ENCODE measurements at regions not wholly inside any gene's neighbourhood (a gene's known extent, or its start where the extent isn't known, plus 50 kb on each side); places are given as distances from the start of the nearest gene placed in this dataset.
A peak's percentile ranks its signal among the peaks of the same experiment; 100 is the strongest.

DNA sequence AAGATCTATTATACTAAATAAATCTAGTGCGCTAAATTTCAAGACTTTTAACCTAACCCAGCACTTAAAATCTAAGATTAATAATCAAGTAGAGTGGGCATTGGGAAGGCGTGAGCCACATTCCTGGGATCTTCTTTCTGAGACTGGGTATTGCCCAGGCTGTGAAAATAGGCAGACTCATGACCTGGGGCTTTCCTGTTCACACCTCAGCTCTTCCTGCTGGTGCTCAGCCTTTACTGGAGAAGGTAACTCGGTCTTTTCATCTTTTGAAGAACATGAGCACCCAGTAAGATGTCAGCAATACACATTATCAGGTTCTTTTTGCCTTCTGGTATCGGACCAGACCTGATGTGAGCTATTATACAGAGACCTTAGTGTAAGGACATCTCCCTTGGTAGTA is 500.5 kb downstream of the PLCL1 start:
- ChIA-PET POLR2A (no interaction called here), CTCF (interaction anchor here (1.1 to 4.0 kb wide), 4 partner anchors 8 to 1435 kb away, joined by 3 to 23 read pairs (median 4); no protein-coding TSS in a partner anchor)
- DNase-seq (ENCODE audit: extremely low spot score), result no peak

DNA sequence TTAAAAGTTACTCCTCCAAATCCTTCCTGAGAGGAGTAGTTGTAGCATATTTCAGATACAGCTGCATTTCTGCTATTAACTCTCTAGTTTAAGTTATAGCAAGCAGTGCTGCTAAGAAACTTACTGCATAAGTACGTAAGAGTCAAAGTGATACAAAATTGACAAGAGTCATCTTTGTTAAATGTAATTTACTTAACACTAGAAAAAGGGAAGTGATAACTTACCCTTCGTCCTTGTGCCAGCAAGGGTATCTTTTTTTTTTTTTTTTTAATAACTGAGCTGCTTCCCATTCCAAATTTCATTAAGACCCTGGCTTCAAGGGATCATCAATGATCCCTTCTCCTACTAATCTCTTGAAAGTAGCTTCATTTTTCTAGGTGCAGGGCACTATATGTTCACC is 493.0 kb downstream of the PLCL1 start:
- no peak for DNase-seq (ENCODE audit: extremely low spot score)
- POLR2A ChIA-PET, result no interaction called here
- TF ChIP-seq, protein P1, sequence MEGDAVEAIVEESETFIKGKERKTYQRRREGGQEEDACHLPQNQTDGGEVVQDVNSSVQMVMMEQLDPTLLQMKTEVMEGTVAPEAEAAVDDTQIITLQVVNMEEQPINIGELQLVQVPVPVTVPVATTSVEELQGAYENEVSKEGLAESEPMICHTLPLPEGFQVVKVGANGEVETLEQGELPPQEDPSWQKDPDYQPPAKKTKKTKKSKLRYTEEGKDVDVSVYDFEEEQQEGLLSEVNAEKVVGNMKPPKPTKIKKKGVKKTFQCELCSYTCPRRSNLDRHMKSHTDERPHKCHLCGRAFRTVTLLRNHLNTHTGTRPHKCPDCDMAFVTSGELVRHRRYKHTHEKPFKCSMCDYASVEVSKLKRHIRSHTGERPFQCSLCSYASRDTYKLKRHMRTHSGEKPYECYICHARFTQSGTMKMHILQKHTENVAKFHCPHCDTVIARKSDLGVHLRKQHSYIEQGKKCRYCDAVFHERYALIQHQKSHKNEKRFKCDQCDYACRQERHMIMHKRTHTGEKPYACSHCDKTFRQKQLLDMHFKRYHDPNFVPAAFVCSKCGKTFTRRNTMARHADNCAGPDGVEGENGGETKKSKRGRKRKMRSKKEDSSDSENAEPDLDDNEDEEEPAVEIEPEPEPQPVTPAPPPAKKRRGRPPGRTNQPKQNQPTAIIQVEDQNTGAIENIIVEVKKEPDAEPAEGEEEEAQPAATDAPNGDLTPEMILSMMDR (IDR thresholded peaks at IDR 0.05; ENCODE audit: control extremely low read depth, extremely low read depth, low read depth, missing control alignments), result no peak
- CTCF ChIA-PET, result interaction anchor here (0.7 to 4.4 kb wide), 40 partner anchors 8 to 1443 kb away, joined by 3 to 23 read pairs (median 4); no protein-coding TSS in a partner anchor

More for the DNA sequence above, 500.5 kb downstream of the PLCL1 start:
- TF ChIP-seq, protein P1 (IDR thresholded peaks at IDR 0.05; ENCODE audit: control extremely low read depth, extremely low read depth, low read depth, missing control alignments), result no peak

DNA sequence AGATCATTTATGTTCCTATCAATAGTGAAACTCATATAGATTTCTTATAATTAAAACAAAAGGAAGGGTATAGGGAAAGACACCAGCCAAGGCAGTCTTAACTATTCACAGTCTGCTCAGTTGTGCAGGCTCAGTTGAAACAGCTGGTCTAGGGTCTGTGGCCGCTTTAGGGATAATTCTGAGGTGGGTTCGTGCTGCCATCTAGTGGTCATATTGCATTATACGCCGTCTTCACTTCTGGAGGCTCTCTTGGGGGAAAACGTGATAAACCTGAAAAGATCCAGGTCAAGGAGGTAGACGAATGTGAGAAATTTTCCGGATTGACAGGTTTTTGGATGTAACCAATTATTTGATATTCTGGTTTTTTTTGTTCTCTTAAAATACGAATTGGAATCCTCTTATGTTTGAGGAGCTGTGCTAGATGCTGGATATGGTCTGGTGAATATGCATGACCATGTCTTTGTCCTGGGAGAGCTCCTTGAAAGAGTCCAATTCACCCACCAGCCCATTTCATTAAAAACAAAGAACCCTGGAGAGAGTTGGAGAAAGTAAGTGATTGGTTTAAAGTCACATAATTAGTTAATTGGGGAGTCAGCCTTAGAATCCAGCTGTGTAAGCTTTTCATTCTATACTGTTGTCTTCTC is 492.4 kb downstream of the PLCL1 start:
- DNase-seq (ENCODE audit: extremely low spot score), result peak; percentile 60
- TF ChIP-seq, protein P1 (IDR thresholded peaks at IDR 0.05; ENCODE audit: control extremely low read depth, extremely low read depth, low read depth, missing control alignments), result peak; percentile 69
- ChIA-PET POLR2A (no interaction called here), CTCF (interaction anchor here (0.7 to 4.4 kb wide), 42 partner anchors 8 to 1444 kb away, joined by 3 to 23 read pairs (median 4); no protein-coding TSS in a partner anchor)

DNA sequence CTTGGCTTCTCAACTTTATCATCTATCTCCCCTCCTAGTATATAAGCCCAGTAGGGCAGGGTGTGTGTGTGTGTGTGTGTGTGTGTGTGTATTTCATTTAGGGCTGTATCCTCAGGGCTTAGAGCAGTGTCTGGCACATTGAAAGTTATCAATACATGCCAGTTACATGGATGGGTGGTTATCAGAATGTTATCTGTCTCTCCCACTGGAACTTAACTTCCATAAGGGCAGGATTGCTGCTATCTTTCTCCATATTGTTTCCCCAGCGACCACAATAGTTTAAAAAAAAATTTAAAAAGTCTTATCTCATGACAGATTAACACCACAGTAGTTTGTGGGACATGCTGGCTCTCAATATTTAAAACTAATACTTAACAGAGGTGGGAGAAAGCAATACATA is 488.9 kb downstream of the PLCL1 start:
- DNase-seq (ENCODE audit: extremely low spot score), result no peak
- ChIA-PET CTCF (no interaction called here), POLR2A (no interaction called here)
- TF ChIP-seq, protein P1 (IDR thresholded peaks at IDR 0.05; ENCODE audit: control extremely low read depth, extremely low read depth, low read depth, missing control alignments), result no peak

DNA sequence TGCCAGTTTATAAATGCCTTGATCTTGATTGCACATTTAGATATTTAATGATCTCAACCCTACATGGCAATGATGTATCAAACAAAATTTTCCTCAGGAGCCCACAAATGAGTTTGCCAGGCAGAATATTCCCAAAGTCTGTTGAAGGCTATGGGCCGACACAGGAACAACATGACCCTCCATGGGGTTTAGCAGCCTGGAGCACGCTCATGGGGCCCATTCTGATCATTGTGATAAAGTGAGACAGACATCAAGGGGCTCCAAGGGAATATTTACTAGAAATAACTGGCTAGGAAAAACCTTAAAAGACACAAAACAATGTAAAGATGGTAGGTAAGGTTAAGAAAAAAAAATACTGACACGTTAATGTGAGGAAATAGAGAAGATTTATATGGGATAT is 485.4 kb downstream of the PLCL1 start:
- no peak for DNase-seq (ENCODE audit: extremely low spot score)
- TF ChIP-seq, protein P1 (IDR thresholded peaks at IDR 0.05; ENCODE audit: control extremely low read depth, extremely low read depth, low read depth, missing control alignments), result no peak
- ChIA-PET POLR2A (no interaction called here), CTCF (no interaction called here)

DNA sequence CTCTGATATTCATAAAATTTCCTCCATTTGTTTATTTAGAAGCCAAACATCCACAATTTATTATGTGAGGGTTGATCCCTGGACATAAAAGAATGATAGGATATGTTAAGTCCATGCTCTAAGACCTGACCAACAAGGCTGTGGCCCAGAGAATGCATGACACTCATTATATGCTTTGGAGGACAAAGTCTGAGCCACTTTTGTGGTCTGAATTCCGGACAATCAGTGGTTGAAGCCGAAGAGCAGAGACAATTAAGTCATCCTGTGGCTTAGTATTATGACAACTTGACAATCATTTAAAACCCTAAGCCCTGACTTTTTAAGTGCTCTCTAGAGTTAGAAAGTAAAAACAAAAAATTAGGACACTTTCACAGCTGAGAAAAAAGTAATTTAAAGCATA is 483.3 kb downstream of the PLCL1 start:
- CTCF ChIA-PET, result interaction anchor here (2.0 kb wide), 1 partner anchor 11 kb away, joined by 4 read pairs; no protein-coding TSS in a partner anchor
- POLR2A ChIA-PET, result no interaction called here
- no peak for DNase-seq (ENCODE audit: extremely low spot score)
- TF ChIP-seq, protein P1 (IDR thresholded peaks at IDR 0.05; ENCODE audit: control extremely low read depth, extremely low read depth, low read depth, missing control alignments), result no peak

All from GM10248 (cell line).